Liver (tissue), 8 donors: ENCODE measurements at regions not wholly inside any gene's neighbourhood (a gene's known extent, or its start where the extent isn't known, plus 50 kb on each side); places are given as distances from the start of the nearest gene placed in this dataset.

ENCODE experiments used
- DNase-seq: peaks from one replicate; pipeline ENCODE4 v3.0.0-alpha.2; 2017; ENCODE audit warnings: low spot score
- H3K27ac ChIP-seq, 2 donors: one replicate each; pipeline ENCODE4 v1.7.0; 2013; ENCODE audit warnings: inconsistent platforms in 2 of 2, low read length in 2 of 2, control low read depth in 1 of 2, low read depth in 1 of 2, mild to moderate bottlenecking in 1 of 2
- H3K27me3 ChIP-seq, 4 donors: one replicate each; pipeline versions ENCODE4 v1.6.1 to v1.7.0; 2013; ENCODE audit warnings: low read length in 3 of 4, inconsistent platforms in 1 of 4, mild to moderate bottlenecking in 1 of 4, moderate library complexity in 1 of 4; ENCODE audit not compliant: control insufficient read depth in 4 of 4, insufficient read depth in 4 of 4
- H3K36me3 ChIP-seq, 4 donors: one replicate each; pipeline versions ENCODE4 v1.6.1 to v1.7.0; 2013; ENCODE audit warnings: low read length in 3 of 4, mild to moderate bottlenecking in 3 of 4, low read depth in 1 of 4, moderate library complexity in 1 of 4; ENCODE audit not compliant: control insufficient read depth in 4 of 4, insufficient read depth in 3 of 4
- H3K4me1 ChIP-seq, 4 donors: one replicate each; pipeline versions ENCODE4 v1.6.1 to v1.7.0; 2013; ENCODE audit warnings: low read length in 3 of 4, mild to moderate bottlenecking in 3 of 4, moderate library complexity in 1 of 4; ENCODE audit not compliant: control insufficient read depth in 4 of 4, insufficient read depth in 4 of 4
- H3K4me3 ChIP-seq, 3 donors: one replicate each; pipeline versions ENCODE4 v1.6.1 to v1.7.0; 2013; ENCODE audit warnings: low read length in 3 of 3, control low read depth in 1 of 3, low read depth in 1 of 3, mild to moderate bottlenecking in 1 of 3
- H3K9ac ChIP-seq, 2 donors: one replicate each; pipeline ENCODE4 v1.7.0; 2013; ENCODE audit warnings: low read length in 2 of 2, mild to moderate bottlenecking in 2 of 2, moderate library complexity in 2 of 2, control low read depth in 1 of 2, low read depth in 1 of 2
- H3K9me3 ChIP-seq, 4 donors: one replicate each; pipeline versions ENCODE4 v1.6.1 to v1.7.0; 2013; ENCODE audit warnings: low read length in 3 of 4; ENCODE audit not compliant: control insufficient read depth in 4 of 4
- ATF3 ChIP-seq: IDR thresholded peaks from 2 replicates; pipeline ENCODE4 v1.6.1; 2016; ENCODE audit warnings: antibody characterized with exemption
- CTCF ChIP-seq: fragments of 150-350 bp; IDR thresholded peaks from 2 replicates; pipeline ENCODE4 v1.5.1; 2017; ENCODE audit warnings: improper control_type of control experiment, low read depth, low read length; ENCODE audit not compliant: missing input control
- EGR1 ChIP-seq, 2 donors: IDR thresholded peaks; 2 replicates each; pipeline ENCODE4 v1.6.1; 2016 to 2018; ENCODE audit warnings: antibody characterized with exemption in 2 of 2, low read depth in 2 of 2
- FOXA1 ChIP-seq: IDR thresholded peaks from 2 replicates; pipeline ENCODE4 v1.6.1; 2016; ENCODE audit warnings: antibody characterized with exemption
- FOXA2 ChIP-seq: IDR thresholded peaks from 2 replicates; pipeline ENCODE4 v1.6.1; 2016; ENCODE audit warnings: antibody characterized with exemption
- GABPA ChIP-seq, 2 donors: IDR thresholded peaks in 1 of 2; conservative IDR thresholded peaks in 1 of 2; 2 replicates each; pipeline ENCODE4 v1.6.1; 2016; ENCODE audit warnings: antibody characterized with exemption in 2 of 2, mild to moderate bottlenecking in 1 of 2, moderate library complexity in 1 of 2
- HNF4A ChIP-seq, 2 donors: conservative IDR thresholded peaks; 2 replicates each; pipeline ENCODE4 v1.6.1; 2016; ENCODE audit warnings: antibody characterized with exemption in 2 of 2, mild to moderate bottlenecking in 2 of 2
- HNF4G ChIP-seq: IDR thresholded peaks from 2 replicates; pipeline ENCODE4 v1.6.1; 2016; ENCODE audit warnings: antibody characterized with exemption
- JUND ChIP-seq, 2 donors: IDR thresholded peaks; 2 replicates each; pipeline ENCODE4 v1.6.1; 2016; ENCODE audit warnings: antibody characterized with exemption in 2 of 2
- MAX ChIP-seq: IDR thresholded peaks from 2 replicates; pipeline ENCODE4 v1.6.1; 2016; ENCODE audit warnings: antibody characterized with exemption
- NR2F2 ChIP-seq: IDR thresholded peaks from 2 replicates; pipeline ENCODE4 v1.6.1; 2016; ENCODE audit warnings: antibody characterized with exemption
- RAD21 ChIP-seq, 2 donors: IDR thresholded peaks; 2 replicates each; pipeline ENCODE4 v1.6.1; 2016; ENCODE audit warnings: antibody characterized with exemption in 2 of 2, mild to moderate bottlenecking in 2 of 2
- REST ChIP-seq: IDR thresholded peaks from 2 replicates; pipeline ENCODE4 v1.6.1; 2016; ENCODE audit warnings: antibody characterized with exemption, mild to moderate bottlenecking
- RXRA ChIP-seq, 2 donors: IDR thresholded peaks; 2 replicates each; pipeline ENCODE4 v1.6.1; 2017 to 2018; ENCODE audit warnings: antibody characterized with exemption in 2 of 2, mild to moderate bottlenecking in 1 of 2
- SP1 ChIP-seq: IDR thresholded peaks from 2 replicates; pipeline ENCODE4 v1.6.1; 2018; ENCODE audit warnings: antibody characterized with exemption, mild to moderate bottlenecking
- TAF1 ChIP-seq: conservative IDR thresholded peaks from 2 replicates; pipeline ENCODE4 v1.6.1; 2016; ENCODE audit warnings: antibody characterized with exemption, mild to moderate bottlenecking
- YY1 ChIP-seq: IDR thresholded peaks from 2 replicates; pipeline ENCODE4 v1.6.1; 2016; ENCODE audit warnings: antibody characterized with exemption, mild to moderate bottlenecking
- ZBTB33 ChIP-seq: IDR thresholded peaks from 2 replicates; pipeline ENCODE4 v1.6.1; 2016; ENCODE audit warnings: antibody characterized with exemption
- WGBS: extraction: QIAGEN DNeasy Blood & Tissue Kit; methylation state at CpG from one replicate; pipeline ENCODE4 v1.1.7; 2013; 5-methylcytosine and 5-hydroxymethylcytosine counted together
- donor health status: healthy.
- donor health status: healthy.
- donor health status: healthy.
- donor health status: healthy.
- donor health status: healthy.

GRCh38 chrY:8820032-8820431, 517.2 kb upstream of the TSPY4 start:
- Histone ChIP-seq H3K9me3 (no peaks in the 10 kb centered on the region), H3K4me1 (no peaks in the 10 kb centered on the region), H3K27me3 (no peaks in the 10 kb centered on the region), H3K36me3 (no peaks in the 10 kb centered on the region), H3K27ac (no peak overlapping the region), H3K4me3 (no peak overlapping the region), H3K9ac (no peak overlapping the region)
- WGBS, result 52% methylated on average over 4 of the region's 4 CpGs
- DNase-seq, result no peak
- TF ChIP-seq ATF3, result no peak
- TF ChIP-seq NR2F2, result no peak
- no peak for TF ChIP-seq GABPA (IDR thresholded peaks at IDR 0.05 in 1 of 2, conservative IDR thresholded peaks at IDR 0.05 in 1 of 2)
- TF ChIP-seq ZBTB33, result no peak
- no peak for TF ChIP-seq YY1
- no peak for TF ChIP-seq REST
- TF ChIP-seq HNF4A (conservative IDR thresholded peaks at IDR 0.05), result no peak
- no peak for TF ChIP-seq HNF4G
- no peak for TF ChIP-seq EGR1 (IDR thresholded peaks at IDR 0.05; ENCODE audit: low read depth in 2 of 2)
- no peak for TF ChIP-seq RAD21 (IDR thresholded peaks at IDR 0.05)
- TF ChIP-seq FOXA2, result no peak
- no peak for TF ChIP-seq JUND (IDR thresholded peaks at IDR 0.05)
- TF ChIP-seq TAF1, result no peak
- no peak for TF ChIP-seq CTCF
- no peak for TF ChIP-seq MAX
- no peak for TF ChIP-seq SP1
- no peak for TF ChIP-seq FOXA1
- no peak for TF ChIP-seq RXRA (IDR thresholded peaks at IDR 0.05)

GRCh38 chrY:8821106-8821505, 516.2 kb upstream of the TSPY4 start:
- Histone ChIP-seq H3K27me3 (no peaks in the 10 kb centered on the region), H3K9me3 (no peaks in the 10 kb centered on the region), H3K27ac (no peak overlapping the region), H3K36me3 (no peaks in the 10 kb centered on the region), H3K9ac (no peak overlapping the region), H3K4me1 (no peaks in the 10 kb centered on the region), H3K4me3 (no peak overlapping the region)
- WGBS, result 14% methylated on average over 1 of the region's 1 CpG
- DNase-seq, result no peak
- no peak for TF ChIP-seq RAD21 (IDR thresholded peaks at IDR 0.05)
- no peak for TF ChIP-seq EGR1 (IDR thresholded peaks at IDR 0.05; ENCODE audit: low read depth in 2 of 2)
- no peak for TF ChIP-seq FOXA2
- TF ChIP-seq RXRA (IDR thresholded peaks at IDR 0.05), result no peak
